NCI-H2081 (cell line): ENCODE measurements at regions not wholly inside any gene's neighbourhood (a gene's known extent, or its start where the extent isn't known, plus 50 kb on each side); places are given as distances from the start of the nearest gene placed in this dataset.

Experiments used
- DNase-seq, 2 experiments: peaks; one replicate each; lab custom pipeline; 2025; lab: John Stamatoyannopoulos, UW

DNA sequence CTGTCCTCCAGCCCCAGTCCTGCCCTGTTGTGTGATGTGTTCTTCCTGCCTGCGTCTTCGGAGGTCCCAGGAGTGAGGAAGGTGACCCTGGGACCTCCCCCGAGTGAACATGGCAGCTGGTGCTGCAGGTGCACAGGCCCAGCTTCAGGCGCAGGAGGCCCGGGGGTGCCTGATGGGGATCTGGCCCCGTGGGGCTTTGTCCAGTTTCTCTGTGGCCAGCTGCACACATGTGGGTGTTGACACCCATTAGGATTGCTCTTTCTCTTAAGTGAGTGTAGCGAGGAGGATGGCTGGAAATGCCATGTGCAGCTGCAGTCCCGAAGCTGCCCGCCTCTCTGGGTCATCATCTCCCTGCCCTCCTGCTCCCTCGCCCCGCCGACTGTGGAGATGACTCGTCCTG, 1279.7 kb downstream of the BRD1 start:
- DNase-seq = no peak

DNA sequence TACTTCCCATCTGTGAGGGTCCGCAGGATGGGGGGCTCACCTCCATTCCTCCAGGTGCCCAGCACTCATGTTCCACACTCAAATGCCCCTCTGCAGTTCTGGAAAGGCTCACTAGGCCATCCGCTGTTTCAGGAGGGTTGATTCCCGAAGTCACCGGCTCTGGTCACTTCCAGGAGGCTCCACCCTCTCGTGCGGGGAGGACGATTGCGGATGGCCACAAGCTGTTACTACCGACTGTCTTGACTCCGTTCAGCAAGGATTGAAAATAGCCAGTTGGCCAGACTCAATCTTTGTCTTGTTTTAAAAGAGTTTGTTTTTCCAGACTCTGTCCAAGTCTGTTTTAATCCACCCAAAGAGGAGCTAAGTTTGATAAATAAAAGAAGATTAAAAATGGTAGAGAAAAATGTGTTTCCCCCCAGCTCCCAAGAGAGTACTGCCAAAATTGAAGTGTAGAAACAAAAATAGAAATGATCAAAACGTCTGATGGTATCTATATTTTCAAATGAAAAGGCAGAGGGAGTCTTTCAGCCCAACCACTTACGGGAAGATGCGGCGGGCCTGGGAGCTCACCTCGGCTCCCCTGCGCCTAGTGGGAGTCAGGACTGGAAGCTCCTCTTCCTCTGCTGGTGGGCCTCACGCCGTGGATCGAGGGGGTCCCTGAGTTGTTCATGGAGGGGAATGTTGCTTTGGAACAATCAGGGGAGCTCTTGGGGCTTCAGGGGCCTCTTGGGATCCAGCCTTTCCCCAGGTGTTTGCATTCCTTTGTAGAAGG, 1280.8 kb downstream of the BRD1 start:
- DNase-seq = no peak

DNA sequence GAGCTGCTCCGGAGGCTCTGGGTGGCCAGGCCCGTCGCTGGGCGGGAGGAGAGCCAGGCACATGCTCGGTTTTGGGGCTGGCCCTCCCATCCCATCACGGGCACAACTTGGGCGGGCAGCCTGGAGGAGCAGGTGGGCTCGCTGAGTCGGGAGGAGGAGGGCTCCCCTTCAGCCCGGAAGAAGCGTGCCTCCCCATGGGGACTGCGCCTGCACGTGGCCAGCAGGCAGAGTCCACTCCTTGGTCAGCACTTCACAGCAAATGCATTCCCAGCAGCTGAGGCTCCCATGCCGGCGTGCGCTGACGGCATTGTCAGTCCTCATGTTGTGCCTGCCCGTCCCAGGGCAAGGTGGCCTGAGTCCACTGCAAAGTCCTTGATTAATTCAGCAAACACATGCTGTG, 1281.7 kb downstream of the BRD1 start:
- no peak for DNase-seq

DNA sequence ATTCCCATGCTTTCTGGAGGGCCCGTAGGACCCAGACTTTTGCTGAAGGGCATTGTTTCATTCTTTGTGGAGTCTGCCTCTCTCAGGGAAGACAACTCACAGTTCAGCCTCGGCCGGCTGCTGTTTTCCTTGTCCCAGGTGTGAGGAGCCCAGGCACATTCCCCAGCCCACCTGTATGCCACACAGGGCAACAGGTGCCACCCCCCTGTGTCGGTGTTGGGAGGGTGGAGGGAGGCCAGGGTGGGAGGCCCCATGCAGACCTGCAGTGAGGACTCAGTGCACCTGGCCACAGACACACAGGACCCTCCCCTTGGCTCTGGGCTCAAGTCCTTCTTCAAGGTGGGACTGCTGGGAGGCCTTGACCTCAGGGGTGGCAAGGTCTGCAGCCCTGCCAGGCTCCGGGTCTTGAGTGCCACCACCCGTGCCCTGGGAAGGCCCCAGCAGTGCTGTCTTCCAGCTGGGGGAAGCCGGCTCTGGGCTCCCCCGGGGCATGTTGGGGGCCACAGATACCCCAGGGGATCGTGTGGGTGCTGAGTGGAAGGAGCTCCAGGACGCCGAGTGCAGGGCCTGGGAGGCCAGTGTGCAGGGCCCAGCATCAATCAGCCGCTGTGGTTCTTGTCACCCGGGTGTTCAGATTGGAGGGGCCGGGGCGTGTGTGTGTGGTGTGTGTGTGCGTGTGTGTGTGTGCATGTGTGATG, 1286.1 kb downstream of the BRD1 start:
- no peak for DNase-seq

DNA sequence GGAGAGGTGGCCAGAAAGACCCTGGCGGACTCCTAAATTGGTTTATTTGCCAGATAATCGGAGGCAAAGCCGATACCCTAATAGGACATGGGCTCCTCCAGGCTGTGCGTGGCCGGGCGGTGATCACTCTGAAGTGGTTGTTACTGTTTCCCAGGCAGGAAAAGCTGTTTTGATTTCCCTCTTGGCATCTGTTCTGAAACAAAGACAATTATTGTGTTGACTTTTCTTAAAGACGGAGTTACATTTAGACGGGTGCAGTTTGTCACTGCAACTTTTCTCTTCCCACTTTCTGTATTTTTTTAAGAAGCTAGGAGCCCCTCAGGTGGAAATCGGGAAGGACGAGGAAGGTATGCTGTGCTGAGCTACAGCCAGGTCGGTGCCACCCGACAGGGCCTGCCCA, 1288.4 kb downstream of the BRD1 start:
- no peak for DNase-seq

DNA sequence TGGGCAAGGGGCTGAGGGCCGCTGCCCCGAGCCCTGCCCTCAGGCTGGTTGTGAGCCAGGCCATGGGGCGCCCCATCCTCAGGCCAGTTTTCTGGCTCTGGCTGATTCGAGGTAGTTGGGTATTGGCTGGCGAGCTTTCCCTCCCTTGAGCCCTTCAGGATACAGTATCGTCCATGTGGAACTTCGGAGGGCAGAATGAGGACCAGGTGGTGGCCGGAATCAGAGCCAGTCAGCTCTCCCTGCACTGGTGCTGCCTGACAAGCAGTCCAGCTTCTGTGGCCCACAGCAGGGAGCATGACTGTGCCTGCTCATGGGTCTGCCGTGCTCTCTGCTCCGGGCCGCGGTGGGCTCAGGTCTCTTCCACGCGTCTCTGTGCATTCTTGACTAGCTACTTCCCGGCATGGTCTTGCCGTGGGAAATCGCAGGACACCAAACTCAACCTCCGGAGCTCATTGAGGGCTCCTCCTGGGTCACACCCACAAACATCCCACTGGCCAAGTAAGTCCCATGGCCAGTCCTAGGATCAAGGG, 1289.3 kb downstream of the BRD1 start:
- no peak for DNase-seq

DNA sequence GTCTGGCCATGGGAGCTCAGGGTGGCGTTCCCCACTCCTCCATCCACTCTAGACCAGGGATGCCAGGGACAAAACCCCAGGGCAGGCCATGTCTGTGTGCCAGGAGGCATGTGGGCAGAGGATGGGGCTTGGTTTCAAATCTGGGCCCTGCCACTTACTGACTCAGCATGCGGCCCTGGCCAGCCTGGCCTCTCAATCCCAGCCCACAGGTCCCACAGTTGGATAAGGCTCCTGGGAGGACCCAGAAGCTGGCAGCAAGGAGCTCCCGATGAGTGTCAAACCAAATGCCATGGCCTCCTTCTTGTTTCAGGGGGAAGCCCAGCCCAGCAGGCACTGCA, 1290.4 kb downstream of the BRD1 start:
- DNase-seq = no peak

DNA sequence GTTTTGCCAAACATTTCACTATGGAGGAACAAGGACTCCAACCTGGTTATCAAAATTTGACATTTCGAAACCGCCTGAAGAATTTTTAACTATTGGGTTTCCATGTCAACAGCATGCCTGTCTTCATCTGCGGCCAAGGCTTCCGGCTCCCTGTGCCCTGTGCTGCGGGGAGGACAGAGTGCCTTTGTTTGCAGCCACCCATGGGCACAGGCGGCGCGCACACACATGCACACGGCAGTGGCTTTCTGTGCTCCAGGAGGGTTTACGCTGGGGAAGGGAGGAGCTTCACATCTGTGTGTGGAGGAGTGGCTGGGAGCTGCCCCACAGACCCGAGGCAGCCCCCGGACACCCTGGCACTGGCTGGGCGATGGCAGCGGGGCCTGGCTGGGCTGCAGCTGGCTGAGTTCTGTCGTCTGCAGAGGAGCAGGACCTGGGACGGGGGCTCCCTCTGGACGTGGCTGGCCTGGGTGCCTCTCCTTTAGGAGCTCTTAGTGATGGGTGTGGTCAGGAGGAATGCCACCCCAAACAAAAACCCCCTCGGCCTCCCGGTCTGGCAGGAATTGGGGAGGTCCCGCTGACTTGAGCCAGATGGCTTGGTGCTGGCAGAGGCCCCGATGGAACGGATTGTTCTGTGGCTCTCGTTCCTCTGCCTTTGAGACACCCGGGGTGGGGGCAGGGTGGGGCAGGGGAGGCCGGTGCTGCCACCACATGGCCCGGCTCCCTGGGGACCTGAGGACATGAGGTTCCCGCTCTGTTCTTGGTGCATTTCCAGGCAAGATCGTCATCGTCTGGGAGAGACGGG, 1290.9 kb downstream of the BRD1 start:
- no peak for DNase-seq

DNA sequence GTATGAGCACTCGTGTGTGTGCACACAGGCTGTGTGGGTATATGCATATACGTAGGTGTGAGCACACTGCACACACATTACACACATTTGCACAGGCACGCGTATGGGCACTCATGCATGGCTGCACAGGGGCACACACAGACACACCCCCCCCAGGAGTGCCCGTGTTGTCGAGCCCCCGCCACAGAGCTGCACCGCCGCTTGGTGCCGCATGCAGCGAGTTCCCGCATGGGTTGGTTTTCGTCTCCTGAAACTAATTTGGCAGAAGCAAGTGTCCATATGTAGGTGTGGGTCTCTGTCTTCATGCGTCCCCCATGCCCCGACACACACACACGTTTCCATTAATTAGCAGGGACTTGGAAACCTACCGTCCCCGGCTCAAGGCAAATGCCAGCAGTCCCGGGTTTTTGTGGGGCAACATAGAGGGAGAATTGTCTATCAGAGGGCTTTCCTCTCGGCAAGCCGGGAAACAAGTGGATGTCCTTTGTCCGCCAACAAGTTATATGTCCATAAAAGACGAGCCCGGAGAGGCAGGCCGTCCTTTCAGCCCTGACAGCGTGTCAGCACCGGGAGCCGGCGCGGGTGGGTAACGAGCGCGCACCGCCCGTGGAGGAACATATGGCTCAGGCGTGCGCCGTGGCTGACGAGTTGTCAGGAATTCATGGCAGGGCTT, 1291.7 kb downstream of the BRD1 start:
- DNase-seq = no peak

DNA sequence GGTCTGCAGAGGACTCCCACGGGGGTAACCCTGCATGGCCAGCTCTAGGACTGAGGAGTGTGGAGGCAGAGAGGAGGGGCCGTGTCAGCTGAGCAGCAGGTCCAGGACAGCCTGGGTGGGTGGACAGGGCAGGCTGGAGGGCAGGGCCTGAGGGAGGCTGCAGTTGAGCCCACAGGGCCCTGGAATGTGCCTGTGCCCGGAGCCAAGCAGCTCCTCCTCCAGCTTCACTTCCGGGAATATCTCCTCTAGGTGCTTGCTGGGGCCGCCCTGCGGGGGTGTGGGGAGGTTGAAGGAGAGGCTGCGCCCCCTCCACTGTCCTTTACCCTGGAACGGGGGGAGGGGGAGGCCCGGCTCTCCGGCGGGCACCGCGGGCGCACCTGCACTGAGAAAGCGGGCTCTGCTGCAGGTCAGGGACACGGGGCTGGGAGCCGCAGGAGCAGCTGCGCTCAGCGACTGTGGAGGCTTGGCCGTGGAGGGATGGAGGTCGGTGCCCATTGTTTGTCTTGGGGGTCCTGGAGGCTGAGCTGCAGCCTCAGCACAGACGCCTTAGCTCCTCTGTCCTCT, 1293.2 kb downstream of the BRD1 start:
- no peak for DNase-seq

DNA sequence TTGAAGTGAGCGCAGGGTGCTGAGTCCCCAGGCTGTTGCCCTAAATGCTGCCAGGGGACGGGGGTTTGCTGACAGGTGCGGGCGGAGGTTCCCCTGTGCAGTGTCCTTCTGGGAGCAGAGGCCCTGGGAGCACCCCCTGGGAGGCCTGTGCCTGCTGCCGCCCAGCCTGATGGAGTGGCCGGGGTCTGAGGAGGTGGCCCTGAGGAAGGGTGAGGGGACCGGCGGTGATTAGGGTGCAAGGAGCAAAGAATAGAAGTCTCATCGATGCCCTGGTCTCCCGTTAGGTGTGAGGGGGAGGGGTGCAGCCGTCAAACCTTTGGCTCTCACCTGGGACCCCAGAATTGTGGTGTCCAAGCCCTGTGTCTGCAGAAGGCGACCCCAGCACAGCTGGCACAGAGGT, 1294.7 kb downstream of the BRD1 start:
- no peak for DNase-seq

DNA sequence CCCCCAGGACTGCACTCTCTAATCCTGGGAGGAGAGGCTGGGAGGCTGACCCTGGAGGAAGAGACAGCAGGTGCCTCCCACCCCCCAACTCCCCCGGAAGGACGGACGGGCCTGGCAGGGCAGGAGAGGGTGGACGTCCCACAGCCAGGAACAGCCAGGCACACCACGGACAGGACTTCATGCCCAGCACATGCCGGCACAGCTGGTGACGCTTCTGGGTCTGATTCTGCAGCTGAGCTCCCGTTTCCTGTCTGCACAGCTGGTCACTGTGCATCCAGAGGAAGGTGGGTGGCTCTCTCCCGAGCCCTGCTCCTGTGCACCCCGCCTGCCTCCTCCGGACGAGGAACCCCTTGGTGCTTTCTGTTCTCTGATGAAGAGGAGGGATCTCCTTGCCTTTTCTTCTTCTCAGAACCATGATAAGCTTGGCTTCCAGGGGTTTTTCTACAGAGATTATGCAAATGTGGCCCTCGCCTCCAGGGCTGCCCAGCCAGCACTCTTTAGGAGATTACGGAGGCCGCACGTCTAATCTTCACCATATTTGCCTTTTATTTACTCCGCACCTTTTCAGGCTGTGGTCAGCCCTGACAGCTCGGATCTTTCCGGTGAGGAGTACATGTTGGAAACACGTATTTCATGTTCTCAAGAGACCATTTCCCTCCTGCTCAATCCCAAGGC, 1295.8 kb downstream of the BRD1 start:
- DNase-seq = no peak

DNA sequence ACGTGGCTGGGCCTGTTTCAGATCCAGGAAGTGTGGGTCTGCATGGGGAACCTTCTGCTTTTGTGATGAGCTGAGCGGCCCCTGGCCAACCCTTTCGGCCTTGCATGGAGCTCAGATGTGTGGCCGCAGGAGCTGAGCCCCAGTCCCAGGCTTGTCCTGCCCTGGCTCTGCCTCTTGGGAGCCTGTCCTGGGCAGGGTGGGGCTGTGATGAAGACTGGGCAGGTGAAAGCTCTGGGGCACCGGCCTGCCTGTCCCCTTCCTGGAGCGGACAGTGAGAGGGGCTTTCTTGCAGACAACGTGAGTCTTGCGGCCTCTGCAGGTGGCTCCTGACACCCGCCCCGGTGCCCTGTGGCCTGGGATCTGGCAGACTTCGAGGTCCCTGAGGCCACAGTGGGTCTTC, 1296.6 kb downstream of the BRD1 start:
- DNase-seq = no peak

DNA sequence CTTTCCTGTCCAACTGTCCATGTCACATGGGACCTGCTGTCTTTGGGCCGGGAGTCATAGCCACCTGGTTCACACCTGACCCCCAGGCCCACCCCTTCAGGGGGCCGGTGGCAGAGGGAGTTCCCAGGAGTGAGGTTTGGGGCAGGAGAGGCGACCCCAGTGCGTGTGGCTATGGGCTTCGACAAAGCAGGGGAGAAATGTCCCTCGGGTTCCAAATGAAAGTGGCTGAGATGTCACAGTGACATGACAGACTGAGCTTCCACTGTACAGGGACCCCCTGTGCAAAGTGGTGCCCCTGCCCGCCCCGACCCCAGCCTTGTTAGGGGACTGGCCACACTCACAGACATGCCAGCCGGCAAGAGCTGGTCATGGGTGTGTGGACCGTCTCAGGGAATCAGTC, 1297.0 kb downstream of the BRD1 start:
- DNase-seq = no peak

DNA sequence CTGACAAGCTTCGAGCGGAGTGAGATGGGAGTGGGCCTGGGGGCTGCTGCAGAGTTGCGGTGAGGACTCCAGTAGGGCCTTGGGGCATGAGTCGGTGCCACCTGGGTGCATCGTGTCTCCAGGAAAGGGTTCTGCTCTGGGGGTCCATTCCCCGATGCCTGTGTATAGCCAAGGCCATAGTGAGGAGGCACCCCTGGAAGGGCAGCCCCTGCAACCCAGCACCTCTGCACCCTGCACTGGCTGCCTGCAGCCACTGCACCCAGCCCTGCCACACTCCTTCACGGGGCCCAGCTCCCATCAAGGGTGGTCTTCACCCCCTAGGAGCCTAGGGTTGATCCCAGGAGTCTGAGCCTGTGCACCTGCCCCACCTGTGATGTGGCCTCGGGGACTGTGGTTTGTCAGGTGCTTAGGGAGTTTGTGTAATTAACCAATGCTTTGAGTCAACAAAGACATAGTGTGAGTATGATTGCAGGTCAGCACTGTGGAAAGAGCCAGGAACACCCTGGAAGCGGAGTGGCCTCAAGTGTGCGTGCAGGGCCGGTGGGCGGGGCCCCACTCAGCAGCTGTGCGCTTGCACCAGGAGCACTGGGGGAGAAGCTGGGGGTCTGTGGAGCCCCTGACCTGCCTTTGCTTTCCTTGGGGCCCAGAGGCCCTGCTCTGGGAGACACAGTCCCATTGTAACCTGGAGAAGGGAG, 1299.3 kb downstream of the BRD1 start:
- DNase-seq = peak in 1 of 2 experiments; percentile 9

DNA sequence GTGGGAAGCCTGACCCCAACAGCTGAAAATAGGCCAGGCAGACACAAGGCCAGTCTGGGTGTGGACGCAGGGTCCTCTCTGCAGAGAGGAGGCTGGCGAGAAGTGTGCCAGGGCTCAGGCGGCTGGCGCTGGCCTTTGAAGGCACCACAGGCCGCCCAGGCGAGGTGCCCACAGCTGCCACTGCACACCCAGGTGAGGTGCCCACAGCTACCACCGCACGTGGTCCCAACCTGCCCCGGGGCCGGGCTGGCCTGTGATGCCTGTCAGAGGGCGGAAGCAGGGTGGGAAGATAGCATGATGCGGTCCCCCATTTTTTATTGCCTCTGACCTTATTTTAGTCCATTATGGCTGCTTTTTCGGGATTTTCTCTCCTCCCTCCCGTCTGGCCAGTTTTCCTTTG, 1303.9 kb downstream of the BRD1 start:
- no peak for DNase-seq

DNA sequence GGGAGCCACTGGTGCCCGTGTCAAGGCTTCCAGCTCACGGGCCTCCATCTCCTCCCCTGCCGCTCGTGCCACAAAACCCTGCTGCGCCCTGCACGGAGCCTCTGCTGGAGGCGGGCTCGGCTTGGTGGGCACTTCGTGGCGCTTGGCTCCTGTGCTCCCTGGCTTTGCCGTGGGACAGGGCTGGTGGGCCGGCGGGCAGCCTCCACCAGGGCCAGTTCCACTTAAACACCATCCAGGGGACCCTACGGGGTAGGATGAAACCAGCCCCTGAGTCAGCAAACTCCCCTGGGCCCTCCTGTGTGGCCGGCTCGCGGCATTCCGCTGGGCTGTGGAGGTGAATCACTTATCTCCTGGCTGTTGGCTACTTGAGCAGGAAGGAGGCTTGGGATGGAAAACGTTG, 1304.6 kb downstream of the BRD1 start:
- no peak for DNase-seq

DNA sequence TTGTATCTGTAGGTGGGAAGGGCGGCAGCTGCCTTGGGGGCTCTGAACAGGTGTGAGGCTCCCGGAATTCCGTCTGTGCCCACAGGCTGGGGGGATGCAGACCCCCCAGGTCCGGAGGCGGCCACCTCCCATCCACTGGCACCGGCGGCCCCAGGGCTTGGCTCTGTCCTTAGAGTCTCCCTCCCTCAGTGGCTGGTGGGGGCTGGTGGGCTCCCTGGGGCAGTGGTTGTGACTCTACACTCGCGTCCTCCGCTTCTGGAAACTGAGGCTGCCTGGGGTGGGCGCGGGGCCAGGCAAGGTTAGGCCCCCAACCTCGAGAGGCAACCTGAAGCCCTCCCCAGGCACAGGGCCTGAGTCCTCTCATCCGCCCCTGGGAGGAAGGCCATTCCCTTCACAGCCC, 1305.4 kb downstream of the BRD1 start:
- no peak for DNase-seq

DNA sequence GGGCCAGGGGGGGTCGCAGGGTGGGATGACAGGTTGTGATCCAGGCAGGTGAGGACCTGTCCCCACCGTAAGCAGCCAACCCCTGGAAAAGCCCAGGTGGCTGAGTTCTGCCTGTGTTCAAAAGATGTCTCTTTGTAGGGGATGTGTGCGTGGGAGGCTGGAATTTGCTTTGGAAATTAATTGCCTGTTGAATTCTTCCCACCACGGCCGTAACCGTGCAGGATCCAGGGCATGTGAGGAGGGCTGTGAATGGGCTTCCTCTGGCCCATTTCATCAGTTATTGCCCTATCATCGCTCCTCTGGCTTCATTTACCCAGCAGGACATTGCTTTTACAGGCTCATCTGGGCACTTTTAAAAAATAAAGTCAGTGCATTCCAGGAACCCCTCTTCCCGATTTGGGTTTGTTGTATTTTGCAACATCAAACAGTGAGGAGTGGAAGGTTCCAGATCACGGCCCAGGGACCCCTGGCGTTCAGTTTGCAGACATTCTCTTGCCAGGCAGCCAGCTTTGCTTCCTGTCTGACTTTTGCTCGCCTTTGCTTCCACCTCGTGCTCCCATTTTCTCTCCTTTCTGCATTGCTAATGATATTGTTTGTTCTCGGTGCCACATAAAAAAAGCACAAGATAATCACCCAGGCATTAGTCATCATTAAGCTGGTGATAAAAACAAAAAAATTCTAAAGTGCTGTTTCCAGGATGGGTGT, 1306.6 kb downstream of the BRD1 start:
- DNase-seq = no peak

DNA sequence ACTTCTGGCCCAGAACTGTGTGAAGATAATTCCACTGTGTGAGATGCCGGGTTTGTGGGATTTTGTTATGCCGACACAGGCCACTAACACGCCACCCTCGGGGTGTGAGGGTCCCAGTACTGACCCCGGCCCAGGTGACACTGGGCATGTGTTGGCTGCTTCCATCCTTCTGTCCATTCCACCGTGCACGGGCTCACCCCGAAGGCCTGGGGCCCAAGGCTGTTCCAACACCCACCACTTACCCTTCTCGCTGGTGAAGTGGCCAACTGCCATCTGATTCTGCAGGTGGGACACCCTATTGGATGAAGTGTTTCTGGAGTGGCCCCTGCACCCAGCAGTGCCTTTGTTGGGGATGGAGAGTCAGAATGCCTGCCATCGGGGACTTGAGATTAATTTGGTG, 1307.5 kb downstream of the BRD1 start:
- DNase-seq = no peak
